Peyer's patch (tissue), 4 donors: ENCODE measurements at regions not wholly inside any gene's neighbourhood (a gene's known extent, or its start where the extent isn't known, plus 50 kb on each side); places are given as distances from the start of the nearest gene placed in this dataset.

Experiments
- POLR2A ChIP-seq, 2 donors: fragments of 450-650 bp; IDR thresholded peaks; one replicate each; pipeline ENCODE4 v1.5.1; 2017; ENCODE audit warnings: antibody characterized with exemption in 2 of 2, mild to moderate bottlenecking in 2 of 2, moderate library complexity in 2 of 2
- TF ChIP-seq, protein P1 (sequence below), 6 experiments: fragments of 450-650 bp in 4 of 6; fragments of 200-600 bp in 2 of 6; sonication (generic) in 1 of 6; IDR thresholded peaks; one replicate each; pipeline ENCODE4 v1.5.1; 2017 to 2019; ENCODE audit warnings: antibody characterized with exemption in 6 of 6, mild to moderate bottlenecking in 3 of 6, moderate library complexity in 1 of 6

DNA sequence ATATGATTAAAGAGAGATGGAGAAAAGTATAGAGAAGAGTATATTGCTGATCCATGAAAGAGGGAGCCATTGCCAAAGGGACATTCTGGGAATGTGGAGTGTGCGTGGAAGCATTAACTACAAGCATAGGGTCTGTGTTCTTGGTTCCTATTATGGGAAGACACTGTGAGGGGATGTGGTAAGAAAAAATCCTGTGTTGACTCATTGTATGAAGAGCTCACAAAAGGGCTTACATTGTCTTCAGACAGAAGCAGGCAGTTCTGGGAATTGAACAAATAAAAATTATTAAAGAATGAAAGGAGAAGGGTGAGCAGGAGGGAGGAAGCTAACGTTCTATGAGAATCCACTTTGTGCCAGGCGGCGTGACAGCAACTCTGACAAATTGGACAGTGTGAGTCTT is 250.4 kb upstream of the CHD1 start:
- TF ChIP-seq, protein P1, sequence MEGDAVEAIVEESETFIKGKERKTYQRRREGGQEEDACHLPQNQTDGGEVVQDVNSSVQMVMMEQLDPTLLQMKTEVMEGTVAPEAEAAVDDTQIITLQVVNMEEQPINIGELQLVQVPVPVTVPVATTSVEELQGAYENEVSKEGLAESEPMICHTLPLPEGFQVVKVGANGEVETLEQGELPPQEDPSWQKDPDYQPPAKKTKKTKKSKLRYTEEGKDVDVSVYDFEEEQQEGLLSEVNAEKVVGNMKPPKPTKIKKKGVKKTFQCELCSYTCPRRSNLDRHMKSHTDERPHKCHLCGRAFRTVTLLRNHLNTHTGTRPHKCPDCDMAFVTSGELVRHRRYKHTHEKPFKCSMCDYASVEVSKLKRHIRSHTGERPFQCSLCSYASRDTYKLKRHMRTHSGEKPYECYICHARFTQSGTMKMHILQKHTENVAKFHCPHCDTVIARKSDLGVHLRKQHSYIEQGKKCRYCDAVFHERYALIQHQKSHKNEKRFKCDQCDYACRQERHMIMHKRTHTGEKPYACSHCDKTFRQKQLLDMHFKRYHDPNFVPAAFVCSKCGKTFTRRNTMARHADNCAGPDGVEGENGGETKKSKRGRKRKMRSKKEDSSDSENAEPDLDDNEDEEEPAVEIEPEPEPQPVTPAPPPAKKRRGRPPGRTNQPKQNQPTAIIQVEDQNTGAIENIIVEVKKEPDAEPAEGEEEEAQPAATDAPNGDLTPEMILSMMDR (IDR thresholded peaks at IDR 0.05), result no peak
- no peak for TF ChIP-seq POLR2A (IDR thresholded peaks at IDR 0.05)
